Activated CD8-positive, alpha-beta memory T cell treated with anti-CD3 and anti-CD28 coated beads, Interleukin-2, amount 10 ng/mL, durations not matched to agents 7 days and 5 days (primary cell): ENCODE measurements at regions not wholly inside any gene's neighbourhood (a gene's known extent, or its start where the extent isn't known, plus 50 kb on each side); places are given as distances from the start of the nearest gene placed in this dataset.
"Not testable (repeated sequence)": the region's sequence is repeated elsewhere in the genome, so short reads cannot be mapped to it uniquely, and the experiment has no call there.

Source experiments
- ATAC-seq: fragments of 150-1000 bp; cut with Tn5 transposase; one replicate; pipeline ENCODE4 v1.10.0; 2021; ENCODE audit warnings: moderate library complexity
- CTCF ChIA-PET: fragments of 350-600 bp; sonication (Branson Sonifier 250); formaldehyde crosslinking; loops from one replicate; lab custom pipeline; 2021; ENCODE audit warnings: antibody characterized with exemption; lab: Charles Lee
- DNase-seq: peaks from one replicate; pipeline ENCODE4 v3.0.0-alpha.2; 2020
- H3K27ac Mint-ChIP-seq: one replicate; pipeline ENCODE4 v1.8.0; 2021; ENCODE audit warnings: mild to moderate bottlenecking, mixed read lengths
- H3K27me3 Mint-ChIP-seq: one replicate; pipeline ENCODE4 v1.8.0; 2021; ENCODE audit warnings: mixed read lengths
- H3K36me3 Mint-ChIP-seq: one replicate; pipeline ENCODE4 v1.8.0; 2021; ENCODE audit warnings: mild to moderate bottlenecking, mixed read lengths
- H3K4me1 Mint-ChIP-seq: one replicate; pipeline ENCODE4 v1.8.0; 2021; ENCODE audit warnings: mixed read lengths
- H3K4me3 Mint-ChIP-seq: one replicate; pipeline ENCODE4 v1.8.0; 2021; ENCODE audit warnings: mild to moderate bottlenecking, moderate library complexity, mixed read lengths
- H3K9me3 Mint-ChIP-seq: one replicate; pipeline ENCODE4 v1.8.0; 2022; ENCODE audit warnings: low read depth, mixed read lengths

DNA sequence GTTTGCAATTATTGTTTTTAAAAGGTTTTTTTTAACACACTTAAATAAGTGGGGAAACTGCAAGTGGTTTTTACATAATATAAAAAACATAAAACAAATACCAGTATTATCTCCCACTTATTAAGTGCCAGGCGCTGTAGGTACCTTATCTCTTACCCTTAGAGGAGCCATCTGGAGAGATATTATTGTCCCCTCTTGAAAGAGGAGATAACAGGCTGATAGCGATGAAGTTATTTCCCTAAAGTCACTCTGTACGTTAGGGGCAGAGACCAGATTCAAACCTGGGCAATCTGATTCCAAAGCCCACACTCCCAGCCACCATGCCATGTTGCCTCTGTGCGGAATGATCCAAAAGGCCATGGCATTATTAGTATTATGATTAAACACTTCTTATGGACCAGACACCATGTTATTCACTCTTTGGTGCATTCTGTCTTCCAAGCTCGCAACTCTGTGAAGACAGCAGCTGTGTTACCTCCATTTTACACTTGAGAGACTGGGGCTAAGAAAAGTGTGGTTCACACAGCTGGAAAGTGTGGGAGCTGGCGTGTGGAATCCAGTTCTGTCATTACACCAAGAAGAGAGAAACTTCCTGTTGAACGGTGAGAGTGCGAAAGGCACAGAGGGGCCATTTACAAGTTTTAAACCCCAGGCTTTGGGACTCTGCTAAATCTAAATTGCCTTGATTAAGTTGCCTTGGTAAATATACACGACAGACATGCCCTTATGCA lies 79.9 kb upstream of the MITF start:
- H3K27me3 Mint-ChIP-seq: no peaks in the 10 kb centered on the region
- no peak for ATAC-seq
- no peak for DNase-seq
- H3K4me1 Mint-ChIP-seq: no peaks in the 10 kb centered on the region
- H3K9me3 Mint-ChIP-seq: peaks cover 3% of the 10 kb centered on the region
- H3K36me3 Mint-ChIP-seq: no peaks in the 10 kb centered on the region
- H3K27ac Mint-ChIP-seq: no peak overlapping the region
- CTCF ChIA-PET: no interaction called here
- no peak overlapping the region for H3K4me3 Mint-ChIP-seq

DNA sequence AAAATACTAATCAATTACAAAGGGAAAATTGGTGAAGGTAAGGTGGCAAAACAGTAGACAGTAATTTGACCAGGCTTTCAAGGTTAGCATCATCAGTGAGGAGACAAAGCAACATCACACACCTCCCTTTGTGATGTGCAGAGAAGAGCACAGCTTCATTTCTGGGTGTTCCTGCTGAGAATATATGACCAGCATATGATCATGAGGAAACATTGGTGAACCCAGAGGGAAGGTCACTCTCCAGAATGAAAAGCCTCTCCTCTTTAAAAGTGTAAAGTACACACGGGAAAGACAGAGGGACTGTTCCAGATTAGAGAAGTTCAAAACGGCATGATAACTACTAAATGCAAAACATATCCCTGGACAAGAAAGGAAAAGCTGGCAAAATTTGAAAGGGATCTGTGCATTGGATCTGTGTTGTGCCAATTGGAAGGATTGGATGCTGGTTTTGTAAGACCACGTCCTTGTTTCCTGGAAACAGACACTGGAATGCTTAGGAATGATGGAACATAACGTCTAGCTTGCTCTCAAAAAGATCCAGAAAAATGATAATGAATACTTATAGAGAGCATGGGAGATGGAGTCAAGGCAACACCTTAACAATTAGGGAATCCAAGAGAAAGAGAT lies 80.6 kb upstream of the MITF start:
- CTCF ChIA-PET: no interaction called here
- Mint-ChIP-seq H3K36me3 (no peaks in the 10 kb centered on the region), H3K4me3 (no peak overlapping the region), H3K27ac (no peak overlapping the region), H3K27me3 (no peaks in the 10 kb centered on the region), H3K4me1 (no peaks in the 10 kb centered on the region), H3K9me3 (peaks cover 3% of the 10 kb centered on the region)
- DNase-seq: no peak
- no peak for ATAC-seq

DNA sequence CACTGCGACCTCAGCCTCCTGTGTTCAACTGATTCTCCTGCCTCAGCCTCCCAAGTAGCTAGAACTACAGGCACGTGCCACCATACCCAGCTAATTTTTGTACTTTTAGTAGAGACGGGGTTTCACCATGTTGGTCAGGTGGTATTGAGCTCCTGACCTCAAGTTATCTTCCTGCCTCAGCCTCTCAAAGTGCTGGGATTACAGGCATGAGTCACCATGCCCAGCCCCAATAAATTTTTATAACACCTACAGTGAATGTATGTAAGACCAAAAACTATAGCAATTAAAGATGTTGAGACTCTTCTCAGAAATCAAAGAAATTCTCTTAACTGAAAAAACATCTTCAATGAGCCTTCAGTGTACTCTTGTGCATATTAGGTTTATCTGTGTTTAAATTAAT lies 82.2 kb upstream of the MITF start:
- not testable (repeated sequence) for ATAC-seq, H3K27ac Mint-ChIP-seq, H3K27me3 Mint-ChIP-seq, DNase-seq, H3K4me3 Mint-ChIP-seq, H3K36me3 Mint-ChIP-seq, H3K4me1 Mint-ChIP-seq, H3K9me3 Mint-ChIP-seq
- CTCF ChIA-PET: interaction anchor here (0.6 kb wide), 1 partner anchor 16 kb away, joined by 3 read pairs; no protein-coding TSS in a partner anchor

DNA sequence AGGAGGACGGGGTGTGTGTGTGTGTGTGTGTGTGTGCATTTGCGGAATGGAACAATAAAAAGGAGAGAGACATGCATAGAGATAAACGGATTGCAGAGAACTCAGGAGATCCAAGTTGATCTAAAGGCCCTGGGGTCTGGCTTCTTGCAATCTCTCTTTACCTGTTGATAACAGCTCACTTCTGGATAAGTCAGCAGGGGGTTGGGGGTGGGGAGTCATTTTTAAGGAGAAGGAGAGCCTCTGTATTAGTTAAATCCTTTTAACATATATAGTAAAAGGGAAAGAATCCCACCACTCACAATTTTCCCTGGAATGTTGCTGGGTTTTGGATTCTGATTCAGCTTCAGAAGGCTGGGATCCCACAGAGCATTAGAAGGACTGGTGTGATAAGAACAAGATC lies 87.5 kb upstream of the MITF start:
- DNase-seq (no peak), ATAC-seq (no peak)
- H3K27me3 Mint-ChIP-seq: no peaks in the 10 kb centered on the region
- H3K36me3 Mint-ChIP-seq: no peaks in the 10 kb centered on the region
- no peaks in the 10 kb centered on the region for H3K9me3 Mint-ChIP-seq
- H3K4me3 Mint-ChIP-seq: no peak overlapping the region
- CTCF ChIA-PET: no interaction called here
- H3K4me1 Mint-ChIP-seq: no peaks in the 10 kb centered on the region
- no peak overlapping the region for H3K27ac Mint-ChIP-seq

- H3K36me3 Mint-ChIP-seq: no peaks in the 10 kb centered on the region
Measured at GRCh38 chr3:69650066-69650419, 89.2 kb upstream of the MITF start.

DNA sequence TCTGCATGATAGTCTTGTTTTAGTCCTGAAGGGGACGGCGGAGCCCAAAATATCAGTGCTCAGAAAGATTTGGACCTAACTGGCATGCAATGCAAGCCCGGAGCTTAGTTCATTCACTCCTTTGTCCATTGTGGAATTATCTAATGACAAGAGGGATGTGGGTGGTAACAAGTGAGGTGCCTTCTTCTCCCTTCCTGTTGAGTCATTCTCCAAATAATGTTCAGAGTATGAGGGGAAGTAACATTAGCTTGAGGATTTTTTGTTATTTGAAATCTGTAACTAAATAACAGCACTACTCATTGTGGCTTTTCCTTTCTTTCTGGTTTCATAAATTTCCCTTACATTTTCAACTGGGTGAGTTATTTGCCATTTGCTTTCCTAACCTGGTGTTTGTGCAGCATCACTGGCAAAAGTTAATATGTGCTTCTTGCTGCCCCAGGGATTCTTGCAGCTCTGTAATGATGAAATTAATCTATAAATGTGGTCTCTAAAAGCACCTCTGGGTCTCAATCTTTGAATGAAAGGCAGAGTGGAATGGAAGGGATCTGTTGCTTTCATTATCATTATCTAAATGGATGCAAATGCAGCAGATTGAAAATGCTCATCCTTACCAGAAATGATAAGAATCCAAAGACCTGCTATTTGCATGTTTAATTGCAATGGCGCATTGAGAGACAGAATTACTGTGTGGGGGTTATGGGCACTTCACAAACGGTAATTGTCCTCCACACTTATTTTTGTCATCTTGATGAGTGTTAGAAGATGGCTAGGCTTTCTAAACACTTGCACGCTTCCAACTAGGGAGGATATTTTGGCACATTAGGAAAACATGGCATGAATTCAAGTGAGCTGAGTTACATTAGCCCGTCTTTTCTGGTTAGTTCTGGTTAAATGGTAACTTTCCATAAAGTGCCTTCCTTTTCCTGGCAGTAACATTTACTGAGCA lies 89.9 kb upstream of the MITF start:
- ATAC-seq: no peak
- no peak for DNase-seq
- CTCF ChIA-PET: no interaction called here
- Mint-ChIP-seq H3K4me3 (no peak overlapping the region), H3K27me3 (no peaks in the 10 kb centered on the region), H3K9me3 (no peaks in the 10 kb centered on the region), H3K4me1 (no peaks in the 10 kb centered on the region), H3K27ac (no peak overlapping the region), H3K36me3 (no peaks in the 10 kb centered on the region)

More at GRCh38 chr3:69650066-69650419, 89.2 kb upstream of the MITF start:
- no peak overlapping the region for H3K27ac Mint-ChIP-seq
- no peaks in the 10 kb centered on the region for H3K4me1 Mint-ChIP-seq
- ATAC-seq (no peak), DNase-seq (no peak)
- H3K27me3 Mint-ChIP-seq: no peaks in the 10 kb centered on the region
- H3K4me3 Mint-ChIP-seq: no peak overlapping the region
- CTCF ChIA-PET: no interaction called here
- H3K9me3 Mint-ChIP-seq: no peaks in the 10 kb centered on the region

GRCh38 chr3:69648126-69648525 lies 91.1 kb upstream of the MITF start:
- H3K36me3 Mint-ChIP-seq: no peaks in the 10 kb centered on the region
- DNase-seq (no peak), ATAC-seq (no peak)
- no peak overlapping the region for H3K27ac Mint-ChIP-seq
- H3K4me1 Mint-ChIP-seq: no peaks in the 10 kb centered on the region
- CTCF ChIA-PET: no interaction called here
- H3K27me3 Mint-ChIP-seq: no peaks in the 10 kb centered on the region
- H3K9me3 Mint-ChIP-seq: no peaks in the 10 kb centered on the region
- no peak overlapping the region for H3K4me3 Mint-ChIP-seq

GRCh38 chr3:69647511-69648110 lies 91.7 kb upstream of the MITF start:
- H3K27me3 Mint-ChIP-seq: no peaks in the 10 kb centered on the region
- H3K27ac Mint-ChIP-seq: no peak overlapping the region
- no peak for DNase-seq
- no peak for ATAC-seq
- no peak overlapping the region for H3K4me3 Mint-ChIP-seq
- no peaks in the 10 kb centered on the region for H3K9me3 Mint-ChIP-seq
- no peaks in the 10 kb centered on the region for H3K4me1 Mint-ChIP-seq
- H3K36me3 Mint-ChIP-seq: no peaks in the 10 kb centered on the region
- CTCF ChIA-PET: no interaction called here

DNA sequence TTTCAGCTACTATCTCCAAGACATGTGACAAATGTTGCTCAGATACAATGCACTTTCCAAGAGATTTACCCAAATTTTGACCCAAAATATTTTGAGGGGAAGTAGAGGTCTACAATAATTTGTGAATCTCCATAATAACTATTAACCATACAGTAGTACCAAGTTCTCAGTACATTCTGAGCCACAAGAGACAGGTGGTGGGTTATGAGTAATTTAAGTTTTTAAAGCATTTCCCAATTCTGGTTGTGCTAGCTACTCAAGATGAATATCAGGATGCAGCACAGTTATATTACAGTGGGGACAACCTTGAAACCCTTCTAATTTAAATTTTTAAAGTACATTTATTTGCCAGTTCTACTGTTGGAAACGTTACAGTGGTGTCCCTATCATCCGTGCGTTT lies 92.2 kb upstream of the MITF start:
- CTCF ChIA-PET: no interaction called here
- Mint-ChIP-seq H3K4me3 (no peak overlapping the region), H3K9me3 (no peaks in the 10 kb centered on the region), H3K27ac (no peak overlapping the region), H3K36me3 (no peaks in the 10 kb centered on the region), H3K4me1 (no peaks in the 10 kb centered on the region), H3K27me3 (no peaks in the 10 kb centered on the region)
- no peak for DNase-seq
- ATAC-seq: no peak

- no peaks in the 10 kb centered on the region for H3K36me3 Mint-ChIP-seq
- CTCF ChIA-PET: no interaction called here
- H3K4me1 Mint-ChIP-seq: no peaks in the 10 kb centered on the region
- H3K27ac Mint-ChIP-seq: no peak overlapping the region
- no peaks in the 10 kb centered on the region for H3K27me3 Mint-ChIP-seq
- no peak for DNase-seq
- no peak for ATAC-seq
- H3K9me3 Mint-ChIP-seq: no peaks in the 10 kb centered on the region
- H3K4me3 Mint-ChIP-seq: no peak overlapping the region
Measured at GRCh38 chr3:69646287-69647067, 92.8 kb upstream of the MITF start.

DNA sequence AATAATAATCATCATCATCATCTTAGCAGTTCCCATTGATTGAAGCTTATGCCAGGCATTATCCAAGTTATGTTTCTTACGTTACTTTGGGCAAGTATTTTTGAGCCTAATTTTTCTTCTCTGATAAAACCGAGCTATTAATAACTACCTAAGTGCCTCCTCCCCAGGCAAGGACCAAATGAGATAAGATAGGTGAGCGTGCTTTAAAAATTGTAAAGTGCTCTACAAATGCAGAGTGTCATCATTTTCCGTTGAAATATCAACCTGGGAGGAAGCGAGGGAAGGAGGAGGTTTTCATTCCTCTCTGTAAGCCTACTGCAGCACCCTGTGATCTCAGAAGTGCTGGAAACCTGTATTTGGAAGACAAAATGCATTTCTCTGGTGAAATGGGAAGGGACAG lies 96.7 kb upstream of the MITF start:
- CTCF ChIA-PET: no interaction called here
- Mint-ChIP-seq H3K4me1 (no peaks in the 10 kb centered on the region), H3K27me3 (no peaks in the 10 kb centered on the region), H3K27ac (no peak overlapping the region), H3K9me3 (peaks cover 3% of the 10 kb centered on the region), H3K4me3 (no peak overlapping the region), H3K36me3 (no peaks in the 10 kb centered on the region)
- no peak for DNase-seq
- no peak for ATAC-seq

DNA sequence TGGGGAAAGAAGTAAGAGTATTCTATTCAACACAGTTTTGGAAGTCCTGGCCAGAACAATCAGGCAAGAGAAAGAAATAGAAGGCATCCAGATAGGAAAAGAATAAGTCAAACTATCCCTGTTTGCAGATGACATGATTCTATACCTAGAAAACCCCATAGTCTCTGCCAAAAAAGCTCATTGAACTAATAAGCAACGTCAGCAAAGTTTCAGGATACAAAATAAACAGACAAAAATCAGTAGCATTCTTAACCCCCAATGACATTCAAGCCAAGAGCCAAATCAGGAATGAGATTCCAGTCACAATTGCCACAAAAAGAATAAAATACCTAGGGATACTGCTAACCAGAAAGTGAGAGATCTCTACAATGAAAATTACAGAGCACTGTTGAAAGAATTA lies 99.4 kb upstream of the MITF start:
- Mint-ChIP-seq H3K36me3 (no peaks in the 10 kb centered on the region), H3K4me1 (no peaks in the 10 kb centered on the region), H3K4me3 (no peak overlapping the region), H3K9me3 (peaks cover 3% of the 10 kb centered on the region), H3K27me3 (no peaks in the 10 kb centered on the region), H3K27ac (no peak overlapping the region)
- CTCF ChIA-PET: no interaction called here
- DNase-seq (no peak), ATAC-seq (no peak)

DNA sequence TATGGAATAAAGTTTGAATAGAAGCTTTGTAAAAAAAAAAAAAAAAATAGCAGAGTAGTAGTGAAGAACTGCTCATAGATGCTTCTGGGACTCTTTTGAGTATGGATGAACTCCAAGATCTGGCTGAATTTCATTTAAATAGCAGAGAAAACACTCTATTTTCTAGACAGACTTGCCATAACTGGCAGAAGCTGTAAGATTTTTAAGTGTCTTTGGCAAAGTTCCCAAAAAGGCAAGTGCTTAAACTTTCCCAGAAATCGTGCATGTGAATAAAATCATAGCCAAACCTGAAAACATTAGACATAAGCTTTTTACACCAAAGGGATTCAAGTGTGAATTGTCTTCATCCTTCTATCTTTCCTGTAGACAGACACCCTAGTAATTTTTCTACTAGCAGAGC lies 110.3 kb upstream of the MITF start:
- DNase-seq (no peak), ATAC-seq (no peak)
- Mint-ChIP-seq H3K27ac (no peak overlapping the region), H3K27me3 (no peaks in the 10 kb centered on the region), H3K4me1 (no peaks in the 10 kb centered on the region), H3K4me3 (no peak overlapping the region), H3K36me3 (no peaks in the 10 kb centered on the region), H3K9me3 (peaks cover 3% of the 10 kb centered on the region)
- CTCF ChIA-PET: no interaction called here
